SK-N-MC (cell line): ENCODE measurements at regions not wholly inside any gene's neighbourhood (a gene's known extent, or its start where the extent isn't known, plus 50 kb on each side); places are given as distances from the start of the nearest gene placed in this dataset.

ENCODE experiments used
- EZH2 ChIP-seq: fragments of 200-600 bp; sonication (generic); IDR thresholded peaks from one replicate; pipeline ENCODE4 v1.6.1; 2017; ENCODE audit warnings: antibody characterized with exemption
- FOXP2 ChIP-seq: optimal IDR thresholded peaks from 2 replicates; pipeline ENCODE3; 2011; ENCODE audit warnings: mild to moderate bottlenecking, moderate library complexity; ENCODE audit not compliant: insufficient read depth; ENCODE audit errors: extremely low read length, control extremely low read depth
- POLR2AphosphoS5 ChIP-seq: IDR thresholded peaks from 2 replicates; pipeline ENCODE4 v1.6.1; 2012; ENCODE audit warnings: mild to moderate bottlenecking, low read depth, low read length, borderline replicate concordance

DNA sequence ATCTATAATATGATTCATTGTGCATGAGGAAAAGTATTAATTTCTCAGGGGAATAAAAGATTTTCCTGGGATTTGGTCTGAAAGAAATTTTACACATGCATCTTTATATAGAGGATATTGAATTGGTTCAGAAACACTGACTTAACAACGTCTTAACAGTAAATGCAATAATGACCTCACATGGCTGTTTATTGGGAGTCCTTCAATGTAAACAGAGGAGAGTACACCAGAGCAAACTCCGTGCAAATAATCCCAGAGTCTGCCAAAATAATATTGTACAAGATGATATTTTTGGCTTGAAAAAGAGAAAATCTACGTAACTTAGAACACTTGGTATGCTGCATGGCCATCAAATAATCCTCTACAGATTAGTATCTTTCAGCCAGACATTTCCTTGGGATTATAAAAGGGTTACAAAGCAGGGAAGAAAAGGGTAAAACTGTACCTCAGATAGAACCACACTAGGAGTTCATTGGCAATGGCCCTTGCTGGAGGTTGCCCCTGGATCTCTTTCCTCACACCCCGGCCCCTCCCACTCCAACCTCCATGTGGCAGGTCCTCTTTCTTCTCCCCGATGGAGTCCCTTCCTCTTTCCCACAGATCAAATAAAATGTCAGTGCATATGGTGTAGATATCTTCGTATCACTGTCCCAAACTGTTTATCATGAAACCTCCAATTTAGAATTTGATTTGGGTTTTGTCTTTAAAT is 196.4 kb downstream of the EVX1 start:
- TF ChIP-seq FOXP2 = no peak
- no peak for TF ChIP-seq POLR2AphosphoS5
- no peak for TF ChIP-seq EZH2
